22Rv1 (cell line): ENCODE measurements at regions not wholly inside any gene's neighbourhood (a gene's known extent, or its start where the extent isn't known, plus 50 kb on each side); places are given as distances from the start of the nearest gene placed in this dataset.

ENCODE experiments used
- CTCF ChIP-seq: fragments of 450-650 bp; IDR thresholded peaks from 2 replicates; pipeline ENCODE4 v1.5.1; 2017; ENCODE audit warnings: mild to moderate bottlenecking
- ZFX ChIP-seq: fragments of 450-650 bp; IDR thresholded peaks from 2 replicates; pipeline ENCODE4 v1.6.1; 2017; ENCODE audit warnings: antibody characterized with exemption, borderline replicate concordance

DNA sequence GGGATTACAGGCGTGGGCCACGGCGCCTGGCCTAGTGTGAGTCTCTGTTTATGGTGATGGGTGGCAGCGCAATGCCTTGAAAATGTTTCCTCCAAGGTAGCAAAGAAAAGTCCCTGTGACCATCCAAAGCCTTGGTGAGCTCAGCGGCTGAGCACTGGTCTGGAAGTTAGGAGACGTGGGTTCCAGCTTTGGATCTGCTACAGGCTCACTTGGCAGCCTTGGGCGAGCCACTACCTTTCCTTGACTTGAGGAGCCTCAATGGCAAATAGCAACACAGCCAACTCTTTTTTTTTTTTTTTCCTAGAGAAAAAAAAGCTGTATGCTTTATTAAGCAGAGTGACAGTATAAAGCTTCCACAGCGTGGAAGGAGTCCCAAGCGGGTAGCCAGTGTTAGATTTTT lies 61.3 kb upstream of the RASD2 start:
- no peak for TF ChIP-seq CTCF
- TF ChIP-seq ZFX: no peak
